ENCODE measurements at regions not wholly inside any gene's neighbourhood (a gene's known extent, or its start where the extent isn't known, plus 50 kb on each side); places are given as distances from the start of the nearest gene placed in this dataset.

DNA sequence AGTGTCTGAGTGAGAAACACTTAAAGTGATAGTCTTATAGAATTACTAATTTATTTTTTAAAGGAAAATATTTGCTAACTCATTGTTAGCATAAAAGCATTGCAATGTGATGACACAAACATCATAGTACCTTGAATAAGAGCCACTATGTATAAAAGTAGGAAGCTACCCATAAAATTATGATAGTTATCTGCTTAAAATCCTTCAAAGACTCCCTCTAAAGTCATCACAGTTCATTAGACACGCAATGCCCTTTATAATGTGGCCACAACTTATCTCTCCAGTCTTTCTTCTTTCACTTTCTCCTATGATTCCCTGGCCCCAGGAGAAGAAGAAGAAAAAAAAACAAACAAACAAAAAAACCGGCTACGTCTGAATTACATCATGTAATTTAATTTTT is 1144.0 kb upstream of the NUDT12 start:
- DNase-seq, result no peak

DNA sequence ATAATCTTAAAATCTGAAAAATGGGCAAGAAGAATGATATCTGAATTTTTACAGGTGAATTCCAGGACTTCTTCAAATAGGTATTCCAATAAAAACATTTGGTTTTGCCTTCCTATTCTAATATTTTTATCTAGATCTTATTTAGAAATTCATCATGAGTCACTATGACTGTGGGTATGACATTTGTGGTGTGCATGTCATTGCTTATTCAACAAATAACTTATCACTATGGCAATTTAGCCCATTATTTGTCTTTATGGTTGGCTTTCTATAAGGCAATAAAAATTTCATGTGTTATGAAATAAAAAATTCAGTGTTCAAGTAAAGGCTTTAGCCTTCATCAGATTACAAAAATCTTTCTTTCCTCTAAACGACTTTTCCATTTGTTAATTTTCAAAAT is 1139.6 kb upstream of the NUDT12 start:
- DNase-seq, result no peak

DNA sequence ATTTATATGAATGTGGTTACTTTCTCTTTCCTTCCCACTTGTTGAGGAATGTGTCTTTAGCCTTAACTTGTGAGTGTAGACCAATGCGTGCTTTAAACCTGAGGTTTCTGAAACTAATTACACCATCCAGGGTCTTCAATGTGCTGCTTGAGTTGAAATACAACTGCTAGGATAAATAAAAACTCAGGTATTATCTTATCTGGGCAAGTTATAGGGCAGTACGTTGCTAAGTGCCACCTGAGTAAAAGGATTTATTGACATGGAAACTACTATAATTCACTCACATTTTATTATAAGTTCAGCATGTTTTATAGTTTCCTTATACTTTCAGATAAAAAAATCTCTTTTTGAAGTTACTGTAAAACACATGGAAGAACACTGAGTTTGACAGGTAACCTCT is 1136.8 kb upstream of the NUDT12 start:
- no peak for DNase-seq

DNA sequence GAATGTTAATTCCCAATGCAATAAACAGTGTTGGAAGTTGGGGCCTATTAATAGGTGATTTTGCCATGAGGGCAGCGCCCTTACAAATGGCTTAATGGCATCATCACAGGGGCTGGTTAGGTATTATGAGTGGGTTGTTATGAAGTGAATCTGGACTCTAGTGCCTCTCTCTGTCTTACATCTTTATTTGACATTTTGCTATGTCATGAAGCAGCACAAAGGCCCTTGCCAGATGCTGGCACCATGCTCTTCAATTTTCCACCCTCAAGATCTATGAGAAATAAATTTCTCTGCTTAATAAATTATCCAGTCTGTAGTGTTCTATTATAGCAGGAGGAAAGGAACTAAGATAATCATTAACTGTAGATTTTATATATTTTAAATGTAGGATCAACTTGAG is 1098.7 kb upstream of the NUDT12 start:
- DNase-seq, result no peak

DNA sequence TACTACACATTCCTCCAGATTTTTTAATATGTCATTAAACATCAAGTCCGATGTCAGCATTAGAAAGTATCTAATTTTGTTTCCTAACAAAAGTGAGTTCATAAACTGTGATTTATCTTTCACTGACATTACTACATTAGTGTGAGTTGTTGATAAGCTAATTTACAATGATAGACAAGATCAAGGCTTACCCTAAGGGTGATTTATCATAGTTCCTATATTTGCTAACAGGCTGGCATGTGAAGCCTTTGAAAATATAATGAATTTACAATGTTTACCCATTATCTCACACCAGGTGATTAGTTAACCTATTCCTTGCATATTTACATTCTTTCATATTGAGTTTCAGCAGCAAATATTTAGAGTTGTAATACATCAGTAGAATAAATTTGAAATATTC is 1096.9 kb upstream of the NUDT12 start:
- DNase-seq, result no peak

DNA sequence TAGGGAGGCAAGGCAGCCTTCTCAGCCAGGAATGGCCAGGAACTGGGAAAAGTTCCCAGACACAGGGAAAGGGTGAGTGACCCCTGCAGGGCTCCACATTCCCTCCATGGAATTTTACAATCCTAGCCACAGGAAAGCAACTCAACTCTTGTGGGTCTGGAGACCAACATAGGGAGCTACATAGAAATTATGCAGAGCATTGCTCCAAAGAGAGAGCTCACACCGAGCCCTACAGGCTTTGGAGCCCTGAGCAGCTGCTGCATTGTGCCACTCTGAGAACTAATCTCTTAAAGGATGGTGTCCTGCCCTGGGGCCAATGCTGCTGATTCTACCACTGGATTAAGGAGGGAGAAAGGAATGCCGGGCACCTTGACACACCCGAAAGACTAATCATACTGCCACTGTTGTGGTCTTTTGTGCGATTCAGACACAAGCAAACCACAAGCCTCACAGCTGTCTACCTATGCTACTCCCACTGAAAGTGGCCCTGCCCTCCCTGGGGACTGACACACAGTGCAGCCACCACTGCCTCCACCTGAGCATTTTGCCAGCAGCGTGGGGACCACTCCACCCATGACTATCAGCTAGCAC is 1089.8 kb upstream of the NUDT12 start:
- no peak for DNase-seq

DNA sequence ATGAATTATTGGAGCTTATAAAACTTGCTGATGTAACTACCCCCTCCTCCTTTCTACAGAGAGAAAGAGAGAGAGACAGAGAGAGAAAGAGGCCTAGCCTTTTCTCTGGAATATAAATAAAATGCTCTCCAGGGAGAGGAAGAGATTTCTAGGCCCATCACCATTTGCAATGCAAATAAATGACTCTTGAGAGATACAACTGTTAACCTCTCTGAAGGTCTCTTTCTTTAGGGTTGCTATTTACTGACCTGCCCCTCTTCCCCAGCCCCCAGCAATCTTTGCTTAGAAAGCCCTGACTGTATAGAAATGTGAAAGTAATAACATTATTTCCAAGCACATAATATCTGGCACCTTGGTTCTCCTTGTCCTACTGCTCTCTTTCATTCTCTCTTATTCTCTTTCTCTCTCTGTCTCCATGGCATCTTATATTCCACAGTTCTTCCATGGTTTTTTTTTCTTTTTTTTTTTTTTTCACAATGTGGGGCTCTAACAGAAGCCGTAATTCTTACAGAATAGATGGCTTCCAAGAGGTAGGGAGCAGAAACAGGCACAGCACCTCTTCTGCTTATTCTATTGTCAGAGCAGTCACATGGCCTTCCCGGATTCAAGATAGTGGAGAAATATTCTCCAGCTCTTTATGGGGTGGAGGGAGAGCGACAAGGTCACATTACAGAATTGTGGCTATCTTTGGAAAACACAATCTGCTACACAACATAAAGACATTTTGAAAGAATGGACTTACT is 1087.9 kb upstream of the NUDT12 start:
- no peak for DNase-seq

DNA sequence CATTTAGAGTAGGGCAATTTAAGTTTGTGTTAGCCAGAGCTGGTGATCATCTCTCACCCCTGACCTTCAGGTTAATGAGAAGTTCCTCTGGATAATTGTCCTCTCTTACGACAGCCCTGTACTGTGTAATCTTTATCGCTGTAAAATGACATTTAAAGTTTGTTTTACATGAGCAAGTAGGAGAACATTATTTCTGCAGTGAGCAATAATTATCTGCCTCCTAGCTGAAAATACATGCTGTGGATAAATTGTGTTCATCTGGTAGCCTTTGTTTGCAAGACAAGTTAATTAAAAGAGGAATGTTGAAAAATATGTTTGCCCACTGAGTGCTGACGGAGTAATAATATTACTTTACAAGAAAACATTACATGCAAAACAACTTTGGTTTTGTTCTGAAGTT is 1083.8 kb upstream of the NUDT12 start:
- no peak for DNase-seq

DNA sequence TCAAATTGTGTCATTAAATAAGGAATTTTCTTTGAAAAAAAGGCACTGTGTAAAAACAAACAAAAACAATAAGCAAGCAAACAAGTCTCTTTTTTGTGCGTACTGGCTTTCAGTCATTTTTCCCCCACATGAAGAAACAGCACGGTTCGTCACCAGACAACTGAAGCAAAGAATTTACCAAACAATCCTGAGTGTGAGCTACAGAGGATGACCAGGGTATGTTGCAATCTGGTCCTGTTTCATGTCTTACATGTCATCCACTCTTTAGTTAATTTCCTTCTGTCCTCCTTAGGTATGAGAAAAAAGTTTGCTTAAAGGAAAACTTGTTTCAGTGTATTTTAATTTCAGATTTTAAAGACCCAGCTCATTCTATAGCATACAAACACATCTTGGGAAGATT is 1080.7 kb upstream of the NUDT12 start:
- DNase-seq, result no peak

DNA sequence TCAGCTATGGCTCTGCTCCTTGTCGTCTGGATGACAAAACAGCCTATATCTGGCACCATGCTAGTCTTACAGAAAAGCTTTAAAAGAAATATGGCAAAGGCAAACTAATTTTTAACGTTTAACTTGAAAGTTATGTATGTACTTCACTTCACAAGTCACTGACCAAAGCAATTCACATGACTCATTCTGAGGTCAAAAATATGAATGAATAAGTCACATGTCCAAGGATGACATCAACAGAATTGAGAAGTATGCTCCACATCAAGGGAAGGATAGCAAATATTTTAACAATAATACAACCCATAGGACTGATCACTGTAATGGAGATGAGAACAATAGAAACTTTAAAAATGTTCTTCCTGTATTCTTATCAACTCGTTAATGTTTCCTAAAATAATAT is 1072.6 kb upstream of the NUDT12 start:
- no peak for DNase-seq

DNA sequence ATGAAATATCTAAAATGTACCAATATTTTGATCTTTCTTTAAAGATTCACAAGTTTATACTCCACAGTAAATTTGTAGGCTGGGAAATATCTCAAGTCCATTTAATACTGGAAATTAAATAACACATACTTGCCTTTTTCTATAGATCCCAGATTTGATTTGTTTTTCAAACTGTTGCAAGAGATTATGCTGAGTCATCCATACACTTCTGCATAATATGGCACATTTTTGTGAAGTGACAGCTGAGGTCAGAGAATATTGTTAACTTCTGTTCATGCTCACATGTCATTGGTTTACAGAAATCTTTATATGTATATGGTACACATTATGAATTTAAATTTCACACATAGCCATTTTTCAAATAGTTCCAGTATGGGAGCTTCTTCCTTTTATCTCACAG is 1066.3 kb upstream of the NUDT12 start:
- no peak for DNase-seq

DNA sequence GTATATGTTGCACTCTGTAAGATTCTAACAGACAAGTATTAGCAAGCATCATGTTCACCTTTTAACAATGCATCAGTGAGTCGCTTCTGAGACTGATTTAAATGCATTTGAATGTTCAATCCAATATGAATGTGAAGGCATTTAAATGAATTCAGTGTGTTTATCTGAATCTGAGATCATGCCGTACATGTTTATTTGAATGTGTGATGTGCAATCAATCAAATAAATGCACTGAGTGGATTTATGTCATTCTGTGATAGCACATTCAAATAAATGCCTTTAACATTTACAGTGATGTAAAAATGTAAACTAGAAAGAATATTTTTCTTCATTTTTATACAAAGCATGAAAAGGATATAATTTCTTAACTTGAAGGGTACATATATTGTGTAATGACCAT is 1063.5 kb upstream of the NUDT12 start:
- no peak for DNase-seq

DNA sequence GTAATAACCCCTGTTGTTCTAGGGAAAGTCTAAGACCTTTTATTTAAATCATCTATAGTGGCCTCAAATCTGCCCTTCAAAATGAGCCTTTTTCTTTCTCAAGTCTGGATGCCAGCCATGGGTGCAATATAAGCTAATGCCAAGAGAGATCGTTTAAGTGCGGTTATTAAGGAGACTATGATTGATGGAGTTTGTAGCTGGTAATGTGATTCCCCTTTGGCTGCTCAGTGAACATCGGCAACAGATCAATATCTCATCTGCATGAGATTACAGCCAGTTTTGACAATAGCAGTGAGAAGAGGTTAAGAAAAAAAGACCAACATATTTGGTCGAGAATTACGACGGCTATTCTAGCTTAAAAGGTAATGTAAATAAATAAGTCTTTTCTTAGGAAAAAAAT is 1049.4 kb upstream of the NUDT12 start:
- no peak for DNase-seq

DNA sequence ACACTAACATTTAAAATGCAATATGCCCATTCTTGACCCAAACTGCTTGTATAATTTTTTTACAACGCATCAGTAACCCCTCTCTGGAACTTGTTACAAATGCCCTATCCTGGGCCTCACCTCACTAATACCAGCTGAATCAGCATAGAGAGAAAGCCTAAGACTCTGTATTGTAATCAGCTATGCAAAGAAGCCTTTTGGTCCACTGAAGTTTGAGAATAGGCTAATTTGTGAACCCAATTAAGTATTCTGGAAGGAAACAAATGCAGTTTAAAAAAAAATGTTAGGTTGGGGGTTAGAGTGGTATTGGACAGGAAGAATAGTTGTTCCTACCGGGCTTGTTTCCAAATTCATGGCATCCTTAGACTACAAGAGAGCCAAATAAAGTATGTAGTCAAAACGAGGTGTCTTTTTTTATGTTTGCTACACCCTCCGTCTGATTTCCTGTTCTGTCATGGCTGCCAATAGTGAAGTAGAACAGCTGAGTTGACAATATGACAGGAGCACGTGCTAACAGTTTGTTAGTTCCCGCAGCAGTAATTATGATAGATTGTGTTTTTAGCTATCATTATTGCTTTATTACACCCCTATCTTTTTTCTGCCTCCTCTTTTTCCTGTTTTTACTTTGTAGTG is 1048.7 kb upstream of the NUDT12 start:
- DNase-seq, result no peak

DNA sequence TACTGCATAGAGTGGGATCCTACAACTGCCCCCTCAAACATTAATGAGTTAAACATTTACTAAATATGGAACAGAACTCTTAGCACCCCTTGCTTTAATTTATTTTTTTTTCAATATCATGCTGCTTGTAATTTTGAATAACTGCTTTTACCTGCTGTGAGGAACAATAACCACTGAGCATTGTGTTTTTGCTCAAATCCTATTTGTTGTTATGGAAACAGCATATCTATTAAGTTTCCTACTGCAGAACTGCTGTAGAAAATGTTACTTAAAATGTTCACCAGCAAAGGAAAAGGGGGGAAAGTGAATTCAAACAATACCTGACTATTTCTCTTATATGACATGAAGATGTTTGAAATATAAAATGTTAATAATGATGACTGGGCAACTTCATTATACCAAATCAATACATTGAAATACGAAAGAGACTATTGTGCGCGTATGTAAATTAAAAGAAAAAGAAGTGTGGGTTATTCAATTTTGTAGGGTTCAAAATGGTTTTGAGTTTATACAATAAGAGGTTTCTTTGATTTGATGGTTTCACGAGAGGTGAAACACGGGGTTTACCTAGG is 1043.8 kb upstream of the NUDT12 start:
- no peak for DNase-seq

DNA sequence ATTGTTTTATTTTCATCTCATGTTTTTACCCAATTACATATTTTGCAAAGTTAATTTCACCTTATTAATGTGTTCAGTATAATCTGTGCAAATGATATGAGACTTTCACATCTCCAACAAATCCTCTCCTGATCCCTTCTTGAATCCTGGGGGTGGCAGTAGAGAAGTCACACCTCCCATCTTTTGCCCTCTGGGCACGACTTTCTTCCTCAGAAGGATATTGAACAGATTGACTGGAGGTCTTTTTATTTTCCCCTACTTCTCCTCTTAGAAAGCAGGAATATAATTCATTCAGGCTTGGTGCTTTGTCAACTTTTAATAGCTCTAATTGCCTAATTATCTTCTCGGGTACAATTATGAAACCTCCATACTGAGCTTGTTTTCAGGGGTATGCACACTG is 1037.1 kb upstream of the NUDT12 start:
- no peak for DNase-seq

DNA sequence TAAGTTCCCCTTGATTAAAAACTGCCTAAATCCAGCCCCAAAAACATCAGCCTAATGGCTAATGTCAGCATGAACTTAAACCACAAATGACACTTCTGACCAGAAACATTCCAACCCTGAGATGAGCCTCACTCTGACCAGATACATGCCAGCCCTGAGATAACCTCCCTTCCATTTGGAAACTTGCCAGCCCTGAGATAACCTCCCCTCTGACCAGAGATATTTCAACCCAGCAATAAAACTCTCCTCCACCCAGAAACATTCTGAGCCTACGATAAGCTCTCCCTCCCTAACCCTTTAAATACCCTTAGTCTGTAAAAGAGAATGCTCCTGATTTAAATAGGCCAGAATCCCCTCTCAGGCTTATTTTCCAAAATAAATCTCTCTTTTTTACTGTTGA is 1035.7 kb upstream of the NUDT12 start:
- no peak for DNase-seq

DNA sequence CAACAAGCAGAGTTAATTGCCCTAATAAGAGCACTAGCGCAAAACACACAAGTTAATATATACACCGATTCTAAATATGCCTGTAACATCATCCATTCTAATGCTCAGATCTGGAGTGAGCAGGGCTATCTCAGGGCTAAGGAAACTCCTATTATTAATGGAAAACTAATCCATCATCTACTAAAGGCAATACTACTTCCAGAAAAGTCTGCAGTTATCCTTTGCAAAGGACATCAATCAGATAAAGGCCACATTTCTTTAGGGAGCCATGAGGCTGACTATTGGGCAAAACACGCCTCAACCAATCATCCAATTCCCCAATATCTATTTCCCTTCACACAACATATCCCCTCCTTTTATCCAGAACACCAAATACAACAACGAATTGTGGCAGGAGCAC is 1032.3 kb upstream of the NUDT12 start:
- no peak for DNase-seq

DNA sequence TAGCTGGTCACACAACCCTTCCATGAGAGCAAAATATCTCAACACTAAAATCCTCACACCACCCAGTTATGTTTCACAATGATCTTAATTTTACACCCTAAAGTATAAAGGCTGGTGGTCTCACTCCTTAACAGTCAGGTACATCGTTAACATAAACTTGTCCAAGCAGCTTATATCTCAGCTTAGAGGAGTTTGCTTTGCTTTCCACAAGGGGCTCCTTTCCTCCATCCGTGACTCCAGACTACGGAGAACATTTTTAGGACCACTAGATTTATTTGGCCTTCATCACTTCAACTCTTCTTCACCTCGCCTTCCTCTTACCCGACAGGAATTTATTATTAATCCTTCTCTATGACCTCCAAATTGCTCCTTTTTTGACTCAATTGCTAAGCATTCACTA is 1014.1 kb upstream of the NUDT12 start:
- no peak for DNase-seq

DNA sequence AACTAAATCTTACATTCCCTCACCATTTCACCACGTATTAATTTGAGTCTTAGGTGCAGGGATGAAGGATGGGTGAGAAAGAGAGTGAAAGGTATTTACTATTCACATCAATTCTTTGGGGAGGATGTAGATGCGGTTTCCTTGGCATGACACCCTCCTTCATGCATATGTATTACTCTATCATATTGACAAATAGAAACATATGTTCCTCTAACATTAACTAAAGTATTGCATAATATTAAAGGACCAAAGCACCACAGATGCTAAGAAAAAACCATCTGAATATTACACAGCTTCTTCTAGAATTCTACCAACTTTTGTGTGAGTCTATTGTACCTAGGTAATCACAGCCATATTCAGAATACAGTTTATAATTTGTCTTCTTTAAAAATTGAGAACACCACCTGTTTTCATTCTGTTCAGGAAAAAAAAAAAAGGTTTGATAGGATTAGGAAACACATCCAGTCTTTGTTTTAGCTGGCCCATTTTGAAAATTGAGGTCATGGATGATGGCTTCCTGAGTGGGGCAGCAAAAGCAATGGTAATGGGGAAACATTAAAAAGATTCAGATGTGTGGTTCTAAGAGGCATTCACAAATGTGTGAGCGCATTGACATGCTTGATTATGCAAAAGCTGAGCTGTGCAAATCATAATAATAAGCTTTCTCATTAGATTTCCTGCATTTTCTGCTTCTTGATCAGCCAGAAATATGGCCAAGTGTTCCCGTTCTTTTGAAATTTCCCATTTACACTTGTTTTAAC is 1011.5 kb upstream of the NUDT12 start:
- peak; percentile 3 for DNase-seq

DNA sequence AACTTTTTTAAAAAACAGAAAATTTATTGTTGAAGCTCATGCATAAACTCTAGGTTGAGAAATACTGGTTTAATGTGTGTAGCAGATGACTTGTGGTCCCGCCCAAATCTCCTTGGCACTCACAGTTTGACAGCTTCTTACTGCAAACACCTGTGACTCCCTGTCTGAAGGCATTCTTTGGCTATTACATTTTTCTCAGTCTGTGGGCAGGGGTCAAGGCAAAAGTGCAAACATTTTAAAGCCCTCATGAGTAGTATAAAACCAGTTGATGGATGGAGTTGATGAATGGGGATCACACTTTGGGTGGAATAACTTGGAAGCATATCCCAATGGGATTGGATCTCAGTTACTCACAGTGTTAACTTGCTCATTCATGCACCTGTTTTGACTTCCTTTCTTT is 1007.0 kb upstream of the NUDT12 start:
- no peak for DNase-seq

DNA sequence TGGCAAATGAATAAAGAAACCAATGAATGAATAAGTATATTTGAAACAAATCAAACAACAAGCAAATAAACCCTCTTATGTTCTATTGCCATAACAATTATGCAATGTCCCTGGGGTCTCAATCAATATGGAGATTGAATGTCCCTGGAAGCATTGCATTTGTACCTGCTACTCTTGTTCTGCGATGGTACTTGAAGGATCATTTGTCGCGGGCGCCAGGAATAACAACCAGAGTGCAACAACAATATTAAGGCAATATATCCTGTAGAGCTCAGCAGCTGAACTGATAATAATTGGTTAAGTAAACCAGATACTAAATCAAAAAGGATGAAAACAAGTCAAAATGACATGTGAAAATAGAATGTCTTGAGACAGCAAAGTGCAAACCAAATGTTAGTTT is 1001.9 kb upstream of the NUDT12 start:
- no peak for DNase-seq

DNA sequence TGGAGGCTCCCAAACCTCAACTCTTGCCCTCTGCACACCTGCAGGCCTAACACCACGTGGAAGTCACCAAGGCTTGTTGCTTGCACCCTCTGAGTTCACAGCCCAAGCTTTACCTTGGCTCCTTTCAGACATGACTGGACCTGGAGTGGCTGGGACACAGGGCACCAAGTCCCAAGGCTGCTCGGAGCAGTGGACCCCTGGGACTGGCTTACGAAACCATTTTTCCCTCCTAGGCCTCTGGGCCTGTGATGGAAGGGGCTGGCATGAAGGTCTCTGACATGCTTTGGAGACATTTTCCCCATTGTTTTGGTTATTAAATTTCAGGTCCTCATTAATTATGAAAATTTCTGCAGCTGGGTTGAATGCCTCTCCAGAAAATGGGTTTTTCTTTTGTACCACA is 994.4 kb upstream of the NUDT12 start:
- DNase-seq, result no peak
